Ascending aorta (tissue), 2 donors: ENCODE measurements at regions not wholly inside any gene's neighbourhood (a gene's known extent, or its start where the extent isn't known, plus 50 kb on each side); places are given as distances from the start of the nearest gene placed in this dataset.

Experiments used
- DNase-seq, 2 donors: peaks; one replicate each; pipeline ENCODE4 v3.0.0-alpha.2; 2019; ENCODE audit warnings: low spot score in 2 of 2
- H3K27ac ChIP-seq, 2 donors: fragments of 200-600 bp; sonication (generic); one replicate each; pipeline ENCODE4 v1.5.1; 2016 to 2017; ENCODE audit warnings: mild to moderate bottlenecking in 1 of 2
- H3K27me3 ChIP-seq: fragments of 200-600 bp; sonication (generic); one replicate; pipeline ENCODE4 v1.5.1; 2017
- H3K36me3 ChIP-seq, 2 donors: fragments of 200-600 bp; sonication (generic); one replicate each; pipeline ENCODE4 v1.5.1; 2016
- H3K4me1 ChIP-seq, 2 donors: fragments of 200-600 bp; sonication (generic); one replicate each; pipeline ENCODE4 v1.5.1; 2016 to 2017; ENCODE audit warnings: mild to moderate bottlenecking in 1 of 2
- H3K4me3 ChIP-seq, 2 donors: fragments of 200-600 bp; sonication (generic); one replicate each; pipeline ENCODE4 v1.5.1; 2016 to 2017; ENCODE audit warnings: mild to moderate bottlenecking in 1 of 2
- H3K9me3 ChIP-seq, 2 donors: fragments of 200-600 bp; sonication (generic); one replicate each; pipeline ENCODE4 v1.5.1; 2016
- intact Hi-C: fragments of 100-400 bp; cut with DNase I; formaldehyde crosslinking; loops from one replicate; pipeline ENCODE4 v1.15.1; 2023
- TF ChIP-seq, protein P1 (sequence below), 3 experiments: fragments of 200-600 bp in 2 of 3; fragments of 450-650 bp in 1 of 3; sonication (generic) in 2 of 3; IDR thresholded peaks; one replicate each; pipeline ENCODE4 v1.5.1; 2016 to 2019; ENCODE audit warnings: antibody characterized with exemption in 3 of 3, mild to moderate bottlenecking in 1 of 3, moderate library complexity in 1 of 3

DNA sequence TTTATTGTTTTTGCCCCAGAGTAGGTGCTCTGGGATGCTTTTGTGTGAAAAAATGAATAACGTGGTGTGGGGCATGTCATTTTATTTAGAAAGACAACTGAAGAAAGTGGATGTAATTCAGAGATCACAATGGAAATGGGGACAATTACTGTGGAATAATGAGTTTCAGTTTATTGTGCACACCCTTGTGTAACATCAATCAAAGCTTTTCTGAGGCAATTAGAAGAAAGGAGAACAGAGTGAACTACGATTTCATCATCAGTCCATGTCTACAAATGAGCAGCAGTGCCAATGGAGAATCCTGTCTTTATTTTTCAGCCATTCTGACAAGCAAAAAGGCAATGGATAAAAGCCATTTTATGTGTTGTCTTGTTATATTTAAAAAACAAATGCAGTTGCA, 339.2 kb downstream of the TMA16 start:
- Histone ChIP-seq H3K4me3 (no peak overlapping the region), H3K36me3 (no peaks in the 10 kb centered on the region), H3K9me3 (no peaks in the 10 kb centered on the region), H3K27ac (no peak overlapping the region), H3K4me1 (no peaks in the 10 kb centered on the region), H3K27me3 (no peaks in the 10 kb centered on the region)
- TF ChIP-seq, protein P1, sequence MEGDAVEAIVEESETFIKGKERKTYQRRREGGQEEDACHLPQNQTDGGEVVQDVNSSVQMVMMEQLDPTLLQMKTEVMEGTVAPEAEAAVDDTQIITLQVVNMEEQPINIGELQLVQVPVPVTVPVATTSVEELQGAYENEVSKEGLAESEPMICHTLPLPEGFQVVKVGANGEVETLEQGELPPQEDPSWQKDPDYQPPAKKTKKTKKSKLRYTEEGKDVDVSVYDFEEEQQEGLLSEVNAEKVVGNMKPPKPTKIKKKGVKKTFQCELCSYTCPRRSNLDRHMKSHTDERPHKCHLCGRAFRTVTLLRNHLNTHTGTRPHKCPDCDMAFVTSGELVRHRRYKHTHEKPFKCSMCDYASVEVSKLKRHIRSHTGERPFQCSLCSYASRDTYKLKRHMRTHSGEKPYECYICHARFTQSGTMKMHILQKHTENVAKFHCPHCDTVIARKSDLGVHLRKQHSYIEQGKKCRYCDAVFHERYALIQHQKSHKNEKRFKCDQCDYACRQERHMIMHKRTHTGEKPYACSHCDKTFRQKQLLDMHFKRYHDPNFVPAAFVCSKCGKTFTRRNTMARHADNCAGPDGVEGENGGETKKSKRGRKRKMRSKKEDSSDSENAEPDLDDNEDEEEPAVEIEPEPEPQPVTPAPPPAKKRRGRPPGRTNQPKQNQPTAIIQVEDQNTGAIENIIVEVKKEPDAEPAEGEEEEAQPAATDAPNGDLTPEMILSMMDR (IDR thresholded peaks at IDR 0.05): no peak
- intact Hi-C loops: no loop called here
- DNase-seq: no peak

GRCh38 chr4:163846008-163846407, 351.5 kb downstream of the TMA16 start:
- Histone ChIP-seq H3K27me3 (no peaks in the 10 kb centered on the region), H3K27ac (no peak overlapping the region), H3K4me1 (no peaks in the 10 kb centered on the region), H3K36me3 (no peaks in the 10 kb centered on the region), H3K9me3 (no peaks in the 10 kb centered on the region), H3K4me3 (no peak overlapping the region)
- no peak for DNase-seq
- TF ChIP-seq, protein P1 (IDR thresholded peaks at IDR 0.05): no peak
- intact Hi-C loops: no loop called here

- Histone ChIP-seq H3K27ac (no peak overlapping the region), H3K4me3 (no peak overlapping the region), H3K36me3 (no peaks in the 10 kb centered on the region), H3K4me1 (no peaks in the 10 kb centered on the region), H3K27me3 (no peaks in the 10 kb centered on the region), H3K9me3 (no peaks in the 10 kb centered on the region)
- intact Hi-C loops: no loop called here
- TF ChIP-seq, protein P1 (IDR thresholded peaks at IDR 0.05): no peak
- DNase-seq: no peak
Measured at GRCh38 chr4:163852246-163852645, 357.8 kb downstream of the TMA16 start.

- H3K9me3 ChIP-seq: no peaks in the 10 kb centered on the region
- TF ChIP-seq, protein P1 (IDR thresholded peaks at IDR 0.05): no peak
- intact Hi-C loops: no loop called here
Measured at GRCh38 chr4:163857903-163858302, 363.4 kb downstream of the TMA16 start.

DNA sequence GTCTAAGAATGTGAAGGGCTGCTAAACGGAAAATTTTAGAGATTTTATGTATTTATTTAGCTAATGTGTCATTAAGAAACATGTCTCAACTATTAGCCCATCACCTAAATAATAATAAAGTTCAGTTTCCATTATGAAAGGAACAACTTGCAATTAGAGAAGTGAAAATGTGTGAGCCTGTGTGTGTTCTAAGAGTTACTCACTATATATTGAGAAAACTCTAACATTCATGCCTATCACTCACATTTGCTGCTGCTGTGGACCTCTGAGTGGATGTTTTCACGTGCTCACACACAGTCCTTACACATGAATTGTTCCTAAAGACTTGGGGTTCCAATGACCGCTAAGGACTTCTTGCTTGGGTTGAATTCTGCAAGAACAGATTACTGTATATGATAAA, 364.0 kb downstream of the TMA16 start:
- no peaks in the 10 kb centered on the region for H3K27me3 ChIP-seq
- no peak overlapping the region for H3K4me3 ChIP-seq
- intact Hi-C loops: no loop called here
- H3K9me3 ChIP-seq: no peaks in the 10 kb centered on the region
- H3K4me1 ChIP-seq: no peaks in the 10 kb centered on the region
- TF ChIP-seq, protein P1 (IDR thresholded peaks at IDR 0.05): no peak
- H3K36me3 ChIP-seq: no peaks in the 10 kb centered on the region
- no peak for DNase-seq
- no peak overlapping the region for H3K27ac ChIP-seq

More at GRCh38 chr4:163857903-163858302, 363.4 kb downstream of the TMA16 start:
- H3K4me1 ChIP-seq: no peaks in the 10 kb centered on the region
- no peaks in the 10 kb centered on the region for H3K36me3 ChIP-seq
- H3K27ac ChIP-seq: no peak overlapping the region
- H3K4me3 ChIP-seq: no peak overlapping the region
- H3K27me3 ChIP-seq: no peaks in the 10 kb centered on the region
- no peak for DNase-seq

GRCh38 chr4:163863082-163863481, 368.6 kb downstream of the TMA16 start:
- DNase-seq: no peak
- no peaks in the 10 kb centered on the region for H3K36me3 ChIP-seq
- H3K9me3 ChIP-seq: no peaks in the 10 kb centered on the region
- no peak overlapping the region for H3K4me3 ChIP-seq
- H3K27me3 ChIP-seq: no peaks in the 10 kb centered on the region
- intact Hi-C loops: no loop called here
- H3K4me1 ChIP-seq: no peaks in the 10 kb centered on the region
- TF ChIP-seq, protein P1 (IDR thresholded peaks at IDR 0.05): no peak
- H3K27ac ChIP-seq: no peak overlapping the region
